Progenitor cell of endocrine pancreas (in vitro differentiated cells): ENCODE measurements at regions not wholly inside any gene's neighbourhood (a gene's known extent, or its start where the extent isn't known, plus 50 kb on each side); places are given as distances from the start of the nearest gene placed in this dataset.

Experiments used
- DNase-seq: peaks from one replicate; pipeline ENCODE4 v3.0.0; 2021; ENCODE audit warnings: low spot score; ENCODE audit not compliant: unreplicated experiment
- H3K27ac Mint-ChIP-seq: 2 replicates; pipeline ENCODE4 v1.8.0; 2021; ENCODE audit warnings: mild to moderate bottlenecking, moderate library complexity, mixed read lengths
- H3K27me3 Mint-ChIP-seq: 2 replicates; pipeline ENCODE4 v1.8.0; 2021; ENCODE audit warnings: mixed read lengths
- H3K36me3 Mint-ChIP-seq: 2 replicates; pipeline ENCODE4 v1.8.0; 2022; ENCODE audit warnings: mixed read lengths; ENCODE audit not compliant: insufficient read depth
- H3K4me1 Mint-ChIP-seq: 2 replicates; pipeline ENCODE4 v1.8.0; 2021; ENCODE audit warnings: low read depth, mixed read lengths
- H3K4me3 Mint-ChIP-seq: 2 replicates; pipeline ENCODE4 v1.8.0; 2021; ENCODE audit warnings: low read depth, mild to moderate bottlenecking, moderate library complexity, mixed read lengths
- H3K9me3 Mint-ChIP-seq: 2 replicates; pipeline ENCODE4 v1.8.0; 2021; ENCODE audit warnings: low read depth, mixed read lengths
- CTCF ChIP-seq: fragments of 200-600 bp; sonication (generic); IDR thresholded peaks from one replicate; pipeline ENCODE4 v1.5.0; 2021; ENCODE audit warnings: antibody characterized with exemption, mild to moderate bottlenecking; ENCODE audit not compliant: unreplicated experiment

GRCh38 chr7:155138204-155138603 lies 68.1 kb downstream of the HTR5A start:
- Mint-ChIP-seq H3K4me3 (no peak overlapping the region), H3K36me3 (no peaks in the 10 kb centered on the region)
- no peak for TF ChIP-seq CTCF

GRCh38 chr7:155141562-155141961 lies 71.4 kb downstream of the HTR5A start:
- Mint-ChIP-seq H3K9me3 (no peaks in the 10 kb centered on the region), H3K4me3 (no peak overlapping the region), H3K27ac (no peak overlapping the region), H3K27me3 (peaks cover 15% of the 10 kb centered on the region), H3K4me1 (peaks cover 3% of the 10 kb centered on the region), H3K36me3 (no peaks in the 10 kb centered on the region)
- no peak for DNase-seq
- no peak for TF ChIP-seq CTCF

More at GRCh38 chr7:155138204-155138603, 68.1 kb downstream of the HTR5A start:
- Mint-ChIP-seq H3K9me3 (no peaks in the 10 kb centered on the region), H3K4me1 (no peaks in the 10 kb centered on the region), H3K27me3 (peaks cover 10% of the 10 kb centered on the region), H3K27ac (no peak overlapping the region)
- DNase-seq: no peak

- Mint-ChIP-seq H3K9me3 (no peaks in the 10 kb centered on the region), H3K4me3 (no peak overlapping the region), H3K4me1 (peaks cover 3% of the 10 kb centered on the region), H3K27me3 (peaks cover 15% of the 10 kb centered on the region), H3K36me3 (no peaks in the 10 kb centered on the region), H3K27ac (no peak overlapping the region)
- no peak for TF ChIP-seq CTCF
- DNase-seq: no peak
Measured at GRCh38 chr7:155143381-155143780, 73.3 kb downstream of the HTR5A start.

- Mint-ChIP-seq H3K4me3 (no peak overlapping the region), H3K27ac (no peak overlapping the region), H3K9me3 (no peaks in the 10 kb centered on the region), H3K36me3 (no peaks in the 10 kb centered on the region), H3K4me1 (peaks cover 3% of the 10 kb centered on the region), H3K27me3 (peaks cover 12% of the 10 kb centered on the region)
- no peak for DNase-seq
- no peak for TF ChIP-seq CTCF
Measured at GRCh38 chr7:155144371-155144770, 74.2 kb downstream of the HTR5A start.

- H3K4me3 Mint-ChIP-seq: no peak overlapping the region
- peaks cover 3% of the 10 kb centered on the region for H3K4me1 Mint-ChIP-seq
- no peaks in the 10 kb centered on the region for H3K36me3 Mint-ChIP-seq
- no peak for DNase-seq
- H3K27ac Mint-ChIP-seq: no peak overlapping the region
- peaks cover 12% of the 10 kb centered on the region for H3K27me3 Mint-ChIP-seq
- H3K9me3 Mint-ChIP-seq: no peaks in the 10 kb centered on the region
- TF ChIP-seq CTCF: no peak
Measured at GRCh38 chr7:155145477-155146255, 75.5 kb downstream of the HTR5A start.
